ENCODE measurements at regions not wholly inside any gene's neighbourhood (a gene's known extent, or its start where the extent isn't known, plus 50 kb on each side); places are given as distances from the start of the nearest gene placed in this dataset.
"Not testable (repeated sequence)": the region's sequence is repeated elsewhere in the genome, so short reads cannot be mapped to it uniquely, and the experiment has no call there.

DNA sequence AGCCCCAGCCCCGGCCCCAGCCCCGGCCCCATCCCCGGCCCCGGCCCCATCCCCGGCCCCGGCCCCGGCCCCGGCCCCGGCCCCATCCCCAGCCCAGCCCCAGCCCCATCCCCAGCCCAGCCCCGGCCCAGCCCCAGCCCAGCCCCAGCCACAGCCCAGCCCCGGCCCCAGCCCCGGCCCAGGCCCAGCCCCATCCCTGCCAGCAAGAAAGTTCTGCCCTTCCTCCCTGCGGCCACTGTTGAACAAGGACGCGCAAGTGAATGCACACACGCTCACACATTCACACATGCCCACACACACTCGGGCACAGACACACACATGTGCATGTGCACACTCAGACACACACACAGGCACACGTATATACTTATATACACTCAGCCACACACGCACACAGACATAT is 287.0 kb downstream of the NDUFA10 start:
- no peaks in the 10 kb centered on the region for H3K36me3 Mint-ChIP-seq (ENCODE audit: low read depth)
- DNase-seq (no peak), ATAC-seq (no peak)
- CTCF ChIA-PET, result no interaction called here
- POLR2A ChIA-PET, result no interaction called here
- H3K9me3 Mint-ChIP-seq (ENCODE audit: insufficient read depth), result peaks cover 7% of the 10 kb centered on the region
- no peaks in the 10 kb centered on the region for H3K4me1 Mint-ChIP-seq (ENCODE audit: low read depth)
- no peak overlapping the region for H3K4me3 Mint-ChIP-seq
- no peak overlapping the region for H3K27ac Mint-ChIP-seq
- no peaks in the 10 kb centered on the region for H3K27me3 Mint-ChIP-seq (ENCODE audit: low read depth)

GRCh38 chr2:239737144-239737463 is 288.0 kb downstream of the NDUFA10 start:
- peaks cover 7% of the 10 kb centered on the region for H3K9me3 Mint-ChIP-seq (ENCODE audit: insufficient read depth)
- ATAC-seq, result no peak
- H3K4me3 Mint-ChIP-seq, result no peak overlapping the region
- ChIA-PET POLR2A (no interaction called here), CTCF (no interaction called here)
- no peaks in the 10 kb centered on the region for H3K27me3 Mint-ChIP-seq (ENCODE audit: low read depth)
- H3K4me1 Mint-ChIP-seq (ENCODE audit: low read depth), result no peaks in the 10 kb centered on the region
- DNase-seq, result no peak
- no peak overlapping the region for H3K27ac Mint-ChIP-seq
- no peaks in the 10 kb centered on the region for H3K36me3 Mint-ChIP-seq (ENCODE audit: low read depth)

DNA sequence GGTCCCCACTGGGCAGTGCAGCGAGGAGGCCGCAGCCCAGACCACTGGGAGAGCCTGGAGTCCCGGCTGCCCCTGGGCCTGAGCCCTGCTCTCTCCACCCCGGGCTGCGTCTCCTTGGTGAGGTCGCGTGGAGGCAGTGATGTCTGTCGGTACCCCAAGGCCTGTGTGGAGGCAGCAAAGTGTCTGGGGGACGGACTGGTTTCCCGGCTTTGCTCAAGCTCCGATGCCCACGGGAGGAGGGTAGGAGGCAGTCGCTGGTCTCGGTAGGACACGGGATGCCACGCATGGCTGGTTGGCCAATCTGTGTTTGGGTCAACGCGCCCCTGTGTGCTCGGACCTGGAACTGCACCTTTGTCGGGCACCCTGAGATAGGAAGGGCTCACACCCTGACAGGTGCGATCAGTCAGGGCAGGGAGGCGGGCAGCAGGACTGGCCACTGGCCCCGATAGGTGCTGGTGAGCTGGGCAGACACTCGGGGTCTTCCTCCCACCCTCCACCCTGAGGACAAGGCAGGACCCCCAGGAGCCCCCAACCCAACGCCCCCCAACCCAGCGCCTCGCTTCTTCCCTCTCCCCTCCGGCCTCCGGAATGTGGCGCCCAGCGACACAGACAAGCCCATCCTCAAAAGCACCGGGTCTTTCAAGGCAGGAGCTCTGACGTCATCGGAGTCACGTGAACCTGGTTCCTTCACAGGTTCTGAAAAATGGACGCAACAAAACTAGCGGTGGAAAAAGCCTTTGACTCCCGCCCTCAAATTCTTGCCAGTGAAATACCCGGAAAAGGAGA is 288.6 kb downstream of the NDUFA10 start:
- Mint-ChIP-seq H3K9me3 (ENCODE audit: insufficient read depth) (peaks cover 7% of the 10 kb centered on the region), H3K4me1 (ENCODE audit: low read depth) (no peaks in the 10 kb centered on the region), H3K27me3 (ENCODE audit: low read depth) (no peaks in the 10 kb centered on the region), H3K36me3 (ENCODE audit: low read depth) (no peaks in the 10 kb centered on the region), H3K27ac (no peak overlapping the region), H3K4me3 (no peak overlapping the region)
- ChIA-PET CTCF (no interaction called here), POLR2A (no interaction called here)
- ATAC-seq (no peak), DNase-seq (no peak)

- H3K9me3 Mint-ChIP-seq (ENCODE audit: insufficient read depth), result peaks cover 7% of the 10 kb centered on the region
- H3K4me3 Mint-ChIP-seq, result no peak overlapping the region
- ChIA-PET CTCF (no interaction called here), POLR2A (no interaction called here)
- H3K27me3 Mint-ChIP-seq (ENCODE audit: low read depth), result no peaks in the 10 kb centered on the region
- H3K4me1 Mint-ChIP-seq (ENCODE audit: low read depth), result no peaks in the 10 kb centered on the region
- DNase-seq, result no peak
- H3K36me3 Mint-ChIP-seq (ENCODE audit: low read depth), result no peaks in the 10 kb centered on the region
- H3K27ac Mint-ChIP-seq, result no peak overlapping the region
- no peak for ATAC-seq
Observed at GRCh38 chr2:239735829-239736357, 289.2 kb downstream of the NDUFA10 start.

DNA sequence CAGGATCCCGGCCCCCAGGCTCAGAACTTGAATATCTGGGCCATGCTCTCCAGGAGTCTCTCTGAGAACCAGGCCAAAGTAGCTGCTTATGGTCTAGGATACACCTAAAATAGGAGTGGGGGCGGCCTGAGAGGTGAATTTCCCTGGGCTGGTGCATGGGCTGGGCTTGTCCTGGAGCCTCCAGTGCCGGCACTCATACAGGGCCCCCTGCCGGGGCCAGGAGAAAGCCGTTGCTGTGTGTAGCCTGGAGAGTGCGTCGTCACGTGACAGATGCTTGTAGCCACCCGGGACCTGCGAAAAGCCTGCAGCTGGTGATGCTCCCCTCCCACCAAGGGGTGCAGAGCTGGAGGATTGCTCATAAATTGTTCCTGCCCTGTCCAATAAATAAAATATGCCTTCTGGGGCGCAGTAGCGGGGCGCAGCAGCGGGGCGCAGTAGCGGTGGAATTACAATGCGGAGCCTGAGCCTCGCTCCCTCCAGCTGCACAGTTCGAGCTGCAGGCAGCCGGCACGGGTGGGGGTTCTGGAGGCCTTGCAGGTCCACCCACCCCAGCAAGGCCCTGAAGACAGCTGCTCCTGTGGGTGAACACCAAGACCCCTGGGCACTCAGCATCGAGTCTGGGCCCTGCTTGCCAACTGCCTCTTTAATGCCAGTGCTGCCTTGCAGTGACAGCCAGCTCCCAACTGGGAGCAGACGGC is 289.9 kb downstream of the NDUFA10 start:
- ChIA-PET CTCF (no interaction called here), POLR2A (no interaction called here)
- Mint-ChIP-seq H3K36me3 (ENCODE audit: low read depth) (no peaks in the 10 kb centered on the region), H3K9me3 (ENCODE audit: insufficient read depth) (peaks cover 7% of the 10 kb centered on the region), H3K27me3 (ENCODE audit: low read depth) (no peaks in the 10 kb centered on the region), H3K4me3 (no peak overlapping the region), H3K27ac (no peak overlapping the region), H3K4me1 (ENCODE audit: low read depth) (no peaks in the 10 kb centered on the region)
- ATAC-seq, result no peak
- DNase-seq, result no peak

- Mint-ChIP-seq H3K4me1 (ENCODE audit: low read depth) (no peaks in the 10 kb centered on the region), H3K27me3 (ENCODE audit: low read depth) (no peaks in the 10 kb centered on the region), H3K36me3 (ENCODE audit: low read depth) (no peaks in the 10 kb centered on the region), H3K9me3 (ENCODE audit: insufficient read depth) (peaks cover 7% of the 10 kb centered on the region), H3K4me3 (no peak overlapping the region), H3K27ac (no peak overlapping the region)
- POLR2A ChIA-PET, result no interaction called here
- ATAC-seq, result no peak
- CTCF ChIA-PET, result no interaction called here
- no peak for DNase-seq
Observed at GRCh38 chr2:239734436-239735005, 290.6 kb downstream of the NDUFA10 start.

DNA sequence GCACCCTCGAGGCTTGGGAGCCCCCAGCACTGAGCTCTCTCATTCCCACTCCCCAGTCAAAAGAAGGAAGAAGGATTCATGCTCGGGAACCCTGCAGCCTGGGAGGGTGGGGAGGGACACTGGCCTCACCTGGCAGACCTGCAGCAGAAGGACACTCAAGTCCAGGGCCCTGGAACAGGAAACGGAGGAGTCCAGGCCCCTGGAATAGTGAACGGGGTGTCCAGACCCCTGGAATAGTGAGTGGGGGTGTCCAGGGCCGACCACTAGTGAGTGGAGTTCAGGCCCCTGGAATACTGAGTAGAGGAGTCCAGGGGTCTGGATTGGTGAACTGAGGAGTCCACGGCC is 292.5 kb downstream of the NDUFA10 start:
- CTCF ChIA-PET, result no interaction called here
- H3K36me3 Mint-ChIP-seq (ENCODE audit: low read depth), result no peaks in the 10 kb centered on the region
- H3K4me3 Mint-ChIP-seq, result no peak overlapping the region

DNA sequence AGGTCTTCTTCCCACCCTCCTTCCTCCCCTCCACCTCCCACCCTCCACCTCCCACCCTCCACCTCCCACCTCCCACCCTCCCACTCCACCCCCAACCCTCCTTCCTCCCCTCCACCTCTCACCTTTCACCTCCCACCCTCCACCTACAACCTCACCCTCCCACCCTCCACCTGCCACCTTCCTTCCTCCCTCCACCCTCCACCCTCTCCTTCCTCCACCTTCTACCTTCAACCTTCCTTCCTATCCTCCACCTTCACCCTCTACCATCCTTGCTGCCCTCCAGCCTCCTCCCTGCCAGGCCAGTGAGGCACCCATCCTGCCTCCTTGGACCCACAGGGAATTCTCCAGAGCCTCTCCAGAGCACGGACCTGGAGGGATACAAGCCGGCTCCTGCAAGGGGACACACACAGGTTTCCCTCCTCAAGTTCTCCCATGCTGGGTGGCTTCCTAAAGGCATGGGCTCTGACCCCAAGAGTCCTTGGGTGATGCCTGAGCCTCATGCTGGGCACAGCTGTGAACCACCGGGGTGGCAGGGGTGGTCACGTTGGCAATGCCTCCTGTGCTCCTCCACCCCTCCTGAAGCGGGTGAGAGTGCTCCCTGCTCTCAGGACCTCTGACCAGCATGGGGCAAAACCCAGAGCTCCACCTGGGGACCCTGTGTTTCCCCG is 293.0 kb downstream of the NDUFA10 start:
- no peak for ATAC-seq

More for the DNA sequence above, 292.5 kb downstream of the NDUFA10 start:
- DNase-seq (no peak), ATAC-seq (no peak)
- Mint-ChIP-seq H3K9me3 (ENCODE audit: insufficient read depth) (peaks cover 7% of the 10 kb centered on the region), H3K27ac (no peak overlapping the region), H3K4me1 (ENCODE audit: low read depth) (no peaks in the 10 kb centered on the region), H3K27me3 (ENCODE audit: low read depth) (no peaks in the 10 kb centered on the region)
- POLR2A ChIA-PET, result no interaction called here

GRCh38 chr2:239731422-239731821 is 293.7 kb downstream of the NDUFA10 start:
- ChIA-PET POLR2A (no interaction called here), CTCF (no interaction called here)
- Mint-ChIP-seq H3K36me3 (ENCODE audit: low read depth) (no peaks in the 10 kb centered on the region), H3K9me3 (ENCODE audit: insufficient read depth) (peaks cover 7% of the 10 kb centered on the region), H3K27ac (no peak overlapping the region), H3K4me3 (no peak overlapping the region), H3K27me3 (ENCODE audit: low read depth) (no peaks in the 10 kb centered on the region), H3K4me1 (ENCODE audit: low read depth) (no peaks in the 10 kb centered on the region)
- no peak for DNase-seq
- ATAC-seq, result no peak

More for the DNA sequence above, 293.0 kb downstream of the NDUFA10 start:
- POLR2A ChIA-PET, result no interaction called here
- H3K27me3 Mint-ChIP-seq (ENCODE audit: low read depth), result no peaks in the 10 kb centered on the region
- no peak overlapping the region for H3K4me3 Mint-ChIP-seq
- CTCF ChIA-PET, result no interaction called here
- no peak for DNase-seq
- no peaks in the 10 kb centered on the region for H3K36me3 Mint-ChIP-seq (ENCODE audit: low read depth)
- no peaks in the 10 kb centered on the region for H3K4me1 Mint-ChIP-seq (ENCODE audit: low read depth)
- no peak overlapping the region for H3K27ac Mint-ChIP-seq
- peaks cover 7% of the 10 kb centered on the region for H3K9me3 Mint-ChIP-seq (ENCODE audit: insufficient read depth)

- H3K27me3 Mint-ChIP-seq (ENCODE audit: low read depth), result no peaks in the 10 kb centered on the region
- H3K4me1 Mint-ChIP-seq (ENCODE audit: low read depth), result no peaks in the 10 kb centered on the region
- no peaks in the 10 kb centered on the region for H3K36me3 Mint-ChIP-seq (ENCODE audit: low read depth)
- DNase-seq (no peak), ATAC-seq (no peak)
- POLR2A ChIA-PET, result no interaction called here
- H3K4me3 Mint-ChIP-seq, result no peak overlapping the region
- CTCF ChIA-PET, result no interaction called here
- peaks cover 7% of the 10 kb centered on the region for H3K9me3 Mint-ChIP-seq (ENCODE audit: insufficient read depth)
- no peak overlapping the region for H3K27ac Mint-ChIP-seq
Observed at GRCh38 chr2:239730897-239731296, 294.2 kb downstream of the NDUFA10 start.

DNA sequence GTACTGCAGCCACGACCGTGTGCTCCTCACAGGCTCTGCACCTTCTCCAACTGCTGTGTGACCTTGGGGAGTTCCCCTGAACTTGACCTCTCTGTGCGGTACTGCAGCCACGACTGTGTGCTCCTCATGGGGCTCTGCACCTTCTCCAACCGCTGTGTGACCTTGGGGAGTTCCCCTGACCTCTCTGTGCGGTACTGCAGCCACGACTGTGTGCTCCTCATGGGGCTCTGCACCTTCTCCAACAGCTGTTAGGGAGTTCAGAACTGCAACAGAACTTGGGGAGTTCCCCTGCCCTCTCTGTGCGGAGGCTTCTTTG is 294.6 kb downstream of the NDUFA10 start:
- H3K4me3 Mint-ChIP-seq; H3K4me1 Mint-ChIP-seq (ENCODE audit: low read depth); H3K9me3 Mint-ChIP-seq (ENCODE audit: insufficient read depth); POLR2A ChIA-PET; DNase-seq; CTCF ChIA-PET; ATAC-seq; H3K27me3 Mint-ChIP-seq (ENCODE audit: low read depth); H3K36me3 Mint-ChIP-seq (ENCODE audit: low read depth); H3K27ac Mint-ChIP-seq: not testable (repeated sequence)

DNA sequence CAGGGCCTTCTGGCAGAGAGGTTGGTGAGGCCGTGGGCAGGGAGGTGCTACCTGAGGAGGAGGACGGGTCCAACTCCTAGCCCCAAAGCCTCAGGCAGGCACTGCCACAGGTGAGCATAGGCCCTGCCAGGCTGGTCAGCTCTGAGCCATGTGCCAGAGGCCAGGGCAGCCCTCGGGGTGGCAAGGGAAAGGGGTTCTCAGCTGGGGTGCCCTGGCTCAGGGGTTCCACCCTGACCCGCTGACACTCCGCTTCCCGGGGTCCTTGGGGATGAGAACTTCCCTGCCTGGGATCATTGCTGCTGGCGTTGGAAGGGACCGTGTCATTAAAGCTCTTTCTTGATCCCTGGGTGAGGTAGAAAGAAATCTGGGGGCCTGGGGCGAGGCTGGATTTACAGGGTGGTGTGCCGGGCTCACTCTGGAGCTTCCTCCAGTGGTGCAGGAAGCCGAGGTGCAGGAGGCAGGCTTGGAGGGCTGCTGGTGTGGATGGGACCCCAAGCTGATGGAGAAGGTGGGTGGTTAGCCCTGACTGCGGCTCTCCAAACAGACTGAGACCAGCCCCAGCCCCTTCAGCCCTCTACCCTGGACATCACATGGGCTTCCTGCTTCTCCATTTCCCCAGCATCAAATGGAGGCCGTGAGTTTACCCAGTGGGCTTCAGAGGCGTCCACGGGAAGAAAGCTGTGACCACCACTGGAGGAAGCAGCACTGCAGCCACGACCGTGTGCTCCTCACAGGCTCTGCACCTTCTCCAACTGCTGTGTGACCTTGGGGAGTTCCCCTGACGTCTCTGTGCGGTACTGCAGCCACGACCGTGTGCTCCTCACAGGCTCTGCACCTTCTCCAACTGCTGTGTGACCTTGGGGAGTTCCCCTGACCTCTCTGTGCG is 295.2 kb downstream of the NDUFA10 start:
- no peak for ATAC-seq
- CTCF ChIA-PET, result no interaction called here
- Mint-ChIP-seq H3K4me1 (ENCODE audit: low read depth) (no peaks in the 10 kb centered on the region), H3K4me3 (no peak overlapping the region), H3K36me3 (ENCODE audit: low read depth) (no peaks in the 10 kb centered on the region), H3K27me3 (ENCODE audit: low read depth) (no peaks in the 10 kb centered on the region), H3K9me3 (ENCODE audit: insufficient read depth) (peaks cover 7% of the 10 kb centered on the region), H3K27ac (no peak overlapping the region)
- POLR2A ChIA-PET, result no interaction called here
- no peak for DNase-seq
